HUES48 (cell line): ENCODE measurements at regions not wholly inside any gene's neighbourhood (a gene's known extent, or its start where the extent isn't known, plus 50 kb on each side); places are given as distances from the start of the nearest gene placed in this dataset.

Experiments used
- H3K27ac ChIP-seq: one replicate; pipeline ENCODE4 v1.7.0; 2013; ENCODE audit warnings: low read depth, low read length, inconsistent platforms
- H3K27me3 ChIP-seq: 2 replicates; pipeline ENCODE4 v1.6.1; 2013; ENCODE audit warnings: mild to moderate bottlenecking, low read length; ENCODE audit not compliant: control insufficient read depth, insufficient read depth
- H3K36me3 ChIP-seq: 2 replicates; pipeline ENCODE4 v1.6.1; 2013; ENCODE audit warnings: low read length; ENCODE audit not compliant: control insufficient read depth, insufficient read depth
- H3K4me1 ChIP-seq: 2 replicates; pipeline ENCODE4 v1.6.1; 2013; ENCODE audit warnings: mild to moderate bottlenecking, low read length; ENCODE audit not compliant: control insufficient read depth, insufficient read depth
- H3K4me3 ChIP-seq: 2 replicates; pipeline ENCODE4 v1.5.1; 2013; ENCODE audit warnings: mild to moderate bottlenecking, low read depth, low read length
- H3K9ac ChIP-seq: 2 replicates; pipeline ENCODE4 v1.6.1; 2013; ENCODE audit warnings: mild to moderate bottlenecking, low read depth, low read length, moderate library complexity
- H3K9me3 ChIP-seq: 2 replicates; pipeline ENCODE4 v1.6.1; 2013; ENCODE audit warnings: low read length; ENCODE audit not compliant: control insufficient read depth, insufficient read depth

DNA sequence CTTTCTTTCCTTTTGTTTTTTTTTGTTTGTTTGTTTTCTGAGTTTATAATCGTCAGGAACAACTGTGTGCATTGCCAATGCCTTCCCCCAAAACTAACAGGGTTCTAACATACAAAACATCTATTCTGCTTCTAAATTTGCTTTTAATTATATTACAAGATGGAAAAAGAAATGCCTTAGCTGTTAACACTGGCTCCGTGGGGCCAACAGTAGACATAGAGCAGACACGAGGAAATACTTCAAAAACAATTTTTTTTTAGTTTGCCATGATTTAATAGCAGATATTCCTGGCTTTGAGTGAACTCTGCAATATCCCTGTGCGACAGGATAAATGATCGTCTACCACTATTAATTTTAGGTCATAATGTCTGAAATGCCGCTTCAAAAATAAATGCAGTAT is 153.3 kb upstream of the HNRNPA3 start:
- H3K9me3 ChIP-seq = no peaks in the 10 kb centered on the region
- H3K9ac ChIP-seq = no peak overlapping the region
- H3K4me3 ChIP-seq = no peak overlapping the region
- no peaks in the 10 kb centered on the region for H3K4me1 ChIP-seq
- H3K27me3 ChIP-seq = no peaks in the 10 kb centered on the region
- H3K36me3 ChIP-seq = no peaks in the 10 kb centered on the region
- H3K27ac ChIP-seq = no peak overlapping the region

DNA sequence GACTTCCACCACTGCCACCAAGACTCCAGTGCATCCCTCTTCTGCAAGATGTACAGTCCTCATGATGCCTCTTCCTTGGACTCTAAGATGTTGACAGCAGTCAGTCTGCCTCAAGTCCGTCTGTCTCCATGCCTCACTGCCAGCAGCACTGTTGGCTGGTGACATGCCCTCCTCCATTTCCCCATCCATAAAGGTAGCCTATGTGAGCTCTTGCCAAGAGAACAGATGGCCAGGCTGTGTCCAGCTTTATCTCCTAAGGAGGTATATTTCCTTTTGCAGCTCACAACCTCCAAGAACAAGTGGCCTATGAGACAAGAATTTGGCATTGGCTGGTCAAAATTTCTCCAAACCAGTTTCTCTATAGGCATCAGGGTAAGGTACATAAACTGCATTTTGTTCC is 149.3 kb upstream of the HNRNPA3 start:
- Histone ChIP-seq H3K4me1 (no peaks in the 10 kb centered on the region), H3K36me3 (no peaks in the 10 kb centered on the region), H3K9ac (no peak overlapping the region), H3K27ac (no peak overlapping the region), H3K9me3 (no peaks in the 10 kb centered on the region), H3K27me3 (no peaks in the 10 kb centered on the region; the same call in 1 of the 2 replicates), H3K4me3 (no peak overlapping the region)

- Histone ChIP-seq H3K27me3 (no peaks in the 10 kb centered on the region; the same call in 1 of the 2 replicates), H3K4me3 (no peak overlapping the region), H3K36me3 (no peaks in the 10 kb centered on the region), H3K9me3 (no peaks in the 10 kb centered on the region), H3K27ac (no peak overlapping the region), H3K4me1 (no peaks in the 10 kb centered on the region), H3K9ac (no peak overlapping the region)
These were observed 148.2 kb upstream of the HNRNPA3 start for GRCh38 chr2:177064422-177064821.

GRCh38 chr2:177068967-177069366 is 143.6 kb upstream of the HNRNPA3 start:
- Histone ChIP-seq H3K9me3 (no peaks in the 10 kb centered on the region), H3K36me3 (no peaks in the 10 kb centered on the region), H3K27ac (no peak overlapping the region), H3K4me1 (no peaks in the 10 kb centered on the region), H3K4me3 (no peak overlapping the region), H3K27me3 (no peaks in the 10 kb centered on the region; the same call in 1 of the 2 replicates), H3K9ac (no peak overlapping the region)

- no peaks in the 10 kb centered on the region for H3K9me3 ChIP-seq
- no peaks in the 10 kb centered on the region for H3K36me3 ChIP-seq
- no peak overlapping the region for H3K9ac ChIP-seq
- H3K4me1 ChIP-seq = peaks cover 9% of the 10 kb centered on the region; the same call in 1 of the 2 replicates
- H3K27ac ChIP-seq = no peak overlapping the region
- no peak overlapping the region for H3K4me3 ChIP-seq
- no peaks in the 10 kb centered on the region for H3K27me3 ChIP-seq
These were observed 140.5 kb upstream of the HNRNPA3 start for GRCh38 chr2:177072090-177072489.

GRCh38 chr2:177073611-177074010 is 139.0 kb upstream of the HNRNPA3 start:
- no peaks in the 10 kb centered on the region for H3K36me3 ChIP-seq
- H3K4me1 ChIP-seq = peaks cover 9% of the 10 kb centered on the region; the same call in 1 of the 2 replicates
- no peaks in the 10 kb centered on the region for H3K27me3 ChIP-seq
- H3K4me3 ChIP-seq = no peak overlapping the region
- H3K27ac ChIP-seq = no peak overlapping the region
- no peaks in the 10 kb centered on the region for H3K9me3 ChIP-seq
- H3K9ac ChIP-seq = no peak overlapping the region

GRCh38 chr2:177074099-177074710 is 138.4 kb upstream of the HNRNPA3 start:
- H3K4me1 ChIP-seq = peaks cover 9% of the 10 kb centered on the region; the same call in 1 of the 2 replicates
- no peaks in the 10 kb centered on the region for H3K9me3 ChIP-seq
- no peak overlapping the region for H3K4me3 ChIP-seq
- H3K9ac ChIP-seq = no peak overlapping the region
- H3K36me3 ChIP-seq = no peaks in the 10 kb centered on the region
- H3K27ac ChIP-seq = no peak overlapping the region
- no peaks in the 10 kb centered on the region for H3K27me3 ChIP-seq

DNA sequence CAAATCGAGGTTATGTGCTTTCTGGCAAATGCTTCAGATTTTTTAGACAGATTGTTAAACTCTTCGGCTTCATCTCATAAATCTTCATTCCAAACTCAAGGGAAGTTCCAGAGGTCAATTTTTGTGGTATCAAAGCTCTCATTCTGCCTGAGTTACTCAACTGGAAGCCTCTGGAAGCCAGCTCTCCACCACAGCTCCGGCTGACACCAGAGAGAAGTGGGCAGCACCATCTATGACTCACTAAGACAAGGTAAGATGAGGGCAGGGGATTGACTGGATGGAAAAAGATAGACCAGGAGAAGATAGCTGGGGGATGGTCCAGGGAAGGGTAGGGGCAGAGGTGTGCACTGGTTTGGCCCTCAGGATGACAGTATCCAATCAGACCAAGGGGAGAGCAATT is 137.3 kb upstream of the HNRNPA3 start:
- H3K4me3 ChIP-seq = no peak overlapping the region
- H3K27ac ChIP-seq = no peak overlapping the region
- no peaks in the 10 kb centered on the region for H3K27me3 ChIP-seq
- no peak overlapping the region for H3K9ac ChIP-seq
- H3K4me1 ChIP-seq = peaks cover 9% of the 10 kb centered on the region; the same call in 1 of the 2 replicates
- H3K36me3 ChIP-seq = no peaks in the 10 kb centered on the region
- no peaks in the 10 kb centered on the region for H3K9me3 ChIP-seq

DNA sequence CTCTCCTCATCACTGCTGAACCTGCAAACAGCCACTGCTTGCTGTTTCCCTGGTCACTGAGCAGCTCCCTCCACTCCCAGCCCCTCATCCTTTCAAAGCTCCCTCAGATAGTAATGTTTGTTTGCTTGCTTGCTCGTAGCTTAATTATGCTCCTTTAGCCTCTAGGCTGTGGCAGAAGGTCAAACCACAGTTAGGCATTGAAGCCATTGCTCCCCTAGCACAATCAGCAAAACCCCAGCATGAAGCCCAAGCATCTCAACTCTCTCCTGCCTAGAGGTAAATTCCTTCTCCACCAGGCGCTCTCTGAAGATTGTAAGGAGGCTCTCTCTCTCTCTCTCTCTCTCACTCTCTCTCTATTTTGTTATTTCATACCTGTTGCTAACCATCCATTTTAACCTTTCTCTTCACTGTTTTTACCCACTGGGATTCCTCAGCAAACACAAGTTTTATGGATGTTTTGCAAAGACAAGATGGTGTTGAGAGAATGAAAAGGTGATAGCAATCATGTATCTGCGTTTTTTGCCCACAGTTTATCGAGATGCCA is 135.9 kb upstream of the HNRNPA3 start:
- no peaks in the 10 kb centered on the region for H3K9me3 ChIP-seq
- H3K36me3 ChIP-seq = no peaks in the 10 kb centered on the region
- H3K4me3 ChIP-seq = no peak overlapping the region
- no peaks in the 10 kb centered on the region for H3K27me3 ChIP-seq
- peaks cover 9% of the 10 kb centered on the region; the same call in 1 of the 2 replicates for H3K4me1 ChIP-seq
- no peak overlapping the region for H3K9ac ChIP-seq
- no peak overlapping the region for H3K27ac ChIP-seq

DNA sequence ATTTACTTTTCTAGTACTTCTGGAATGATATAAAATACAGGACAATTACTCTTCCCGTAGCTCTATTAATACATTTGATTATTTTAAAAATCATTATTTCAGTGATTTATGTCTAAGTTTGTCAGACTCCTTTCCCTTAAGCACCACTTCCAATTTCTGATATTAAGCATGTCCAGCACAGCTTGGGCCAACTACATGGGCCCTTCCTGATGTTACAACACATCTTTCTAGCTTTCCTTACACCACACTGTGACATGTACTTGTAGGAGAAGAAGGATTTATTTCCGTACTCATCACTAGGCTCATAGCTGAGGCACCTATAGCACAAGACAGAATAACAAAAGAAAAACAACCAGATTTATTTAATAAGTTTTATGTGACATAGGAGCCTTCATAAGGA is 134.8 kb upstream of the HNRNPA3 start:
- Histone ChIP-seq H3K27me3 (no peaks in the 10 kb centered on the region), H3K36me3 (no peaks in the 10 kb centered on the region), H3K27ac (no peak overlapping the region), H3K4me1 (peaks cover 9% of the 10 kb centered on the region; the same call in 1 of the 2 replicates), H3K9ac (no peak overlapping the region), H3K4me3 (no peak overlapping the region), H3K9me3 (no peaks in the 10 kb centered on the region)

DNA sequence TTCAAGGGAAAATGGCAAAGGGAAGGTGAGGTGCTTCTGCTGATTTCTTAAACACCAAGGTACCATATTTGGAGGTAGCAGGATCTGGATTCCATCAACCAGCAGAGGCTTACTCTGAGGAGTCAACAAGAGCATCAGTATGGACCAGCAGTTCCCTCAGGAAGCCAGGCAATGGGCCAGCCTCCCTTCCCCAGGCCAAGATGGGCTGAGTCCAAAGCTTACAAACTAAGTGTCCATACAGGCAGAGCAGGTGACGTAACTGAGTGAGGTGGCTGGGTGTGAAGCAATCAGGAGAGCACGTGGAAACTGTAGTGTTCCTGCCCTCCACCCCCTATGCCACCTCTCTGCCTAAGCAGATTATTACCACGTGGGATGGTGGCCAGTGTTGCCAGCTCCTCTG is 134.2 kb upstream of the HNRNPA3 start:
- Histone ChIP-seq H3K27me3 (no peaks in the 10 kb centered on the region), H3K27ac (no peak overlapping the region), H3K9me3 (no peaks in the 10 kb centered on the region), H3K4me1 (peaks cover 9% of the 10 kb centered on the region; the same call in 1 of the 2 replicates), H3K36me3 (no peaks in the 10 kb centered on the region), H3K4me3 (no peak overlapping the region), H3K9ac (no peak overlapping the region)
